Stimulated activated CD4-positive, alpha-beta T cell treated with anti-CD3 and anti-CD28 coated beads, Interleukin-2, amount 100 ng/mL, for 4 hours (primary cell): ENCODE measurements at regions not wholly inside any gene's neighbourhood (a gene's known extent, or its start where the extent isn't known, plus 50 kb on each side); places are given as distances from the start of the nearest gene placed in this dataset.
"Not testable (repeated sequence)": the region's sequence is repeated elsewhere in the genome, so short reads cannot be mapped to it uniquely, and the experiment has no call there.

Source experiments
- DNase-seq: peaks from one replicate; pipeline ENCODE4 v3.0.0-alpha.2; 2020; ENCODE audit warnings: low read depth

DNA sequence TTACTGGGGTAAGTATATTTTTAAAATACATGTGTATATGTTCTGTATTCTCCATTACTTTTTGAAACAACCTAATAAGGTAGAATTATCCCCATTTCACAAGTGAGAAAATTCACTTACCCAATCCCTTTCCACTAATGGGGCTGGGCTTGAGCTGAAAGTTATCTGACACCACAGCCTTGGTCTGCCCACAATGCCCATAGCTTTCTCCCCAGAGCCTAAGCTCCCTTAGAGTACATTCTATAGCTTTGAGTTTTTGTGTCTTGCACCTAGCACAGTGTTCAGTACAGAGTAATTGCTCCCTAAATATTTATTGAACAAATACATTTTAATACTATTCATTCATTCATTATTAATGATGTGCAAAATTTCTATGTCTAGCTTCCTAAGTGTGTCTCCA, 152.7 kb upstream of the RUNX1 start:
- no peak for DNase-seq

DNA sequence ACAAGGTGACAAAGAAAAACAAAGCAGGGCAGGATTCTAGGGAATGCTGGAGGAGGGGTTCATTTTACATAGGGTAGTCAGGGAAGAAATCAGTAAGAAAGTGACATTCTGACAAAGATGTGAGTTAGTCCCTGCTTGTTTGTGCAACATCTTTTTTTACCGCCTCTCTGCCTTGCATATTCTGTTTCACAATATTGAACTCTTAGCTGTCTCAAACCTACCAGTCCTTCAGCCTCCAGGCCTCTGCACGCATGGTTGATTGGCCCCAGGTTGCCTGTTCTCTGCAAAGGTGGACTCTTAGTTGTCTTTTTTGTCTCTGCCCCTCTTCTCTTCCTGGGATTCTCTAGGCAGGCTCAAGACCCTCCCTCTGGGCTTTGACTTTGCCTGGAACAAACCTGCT, 152.2 kb upstream of the RUNX1 start:
- DNase-seq: no peak

DNA sequence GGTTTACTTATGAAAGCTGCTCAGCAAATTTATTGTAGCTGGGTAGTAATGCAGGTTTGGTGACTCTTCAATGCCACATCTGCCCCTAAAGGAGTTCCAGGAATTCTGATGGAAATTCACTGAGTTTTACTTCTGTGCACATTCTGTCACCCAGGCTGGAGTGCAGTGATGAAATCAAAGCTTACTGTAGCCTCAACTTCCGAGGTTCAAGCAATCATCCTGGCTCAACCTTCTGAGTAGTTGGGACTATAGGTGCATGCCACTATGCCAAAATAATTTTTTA, 150.6 kb upstream of the RUNX1 start:
- no peak for DNase-seq

DNA sequence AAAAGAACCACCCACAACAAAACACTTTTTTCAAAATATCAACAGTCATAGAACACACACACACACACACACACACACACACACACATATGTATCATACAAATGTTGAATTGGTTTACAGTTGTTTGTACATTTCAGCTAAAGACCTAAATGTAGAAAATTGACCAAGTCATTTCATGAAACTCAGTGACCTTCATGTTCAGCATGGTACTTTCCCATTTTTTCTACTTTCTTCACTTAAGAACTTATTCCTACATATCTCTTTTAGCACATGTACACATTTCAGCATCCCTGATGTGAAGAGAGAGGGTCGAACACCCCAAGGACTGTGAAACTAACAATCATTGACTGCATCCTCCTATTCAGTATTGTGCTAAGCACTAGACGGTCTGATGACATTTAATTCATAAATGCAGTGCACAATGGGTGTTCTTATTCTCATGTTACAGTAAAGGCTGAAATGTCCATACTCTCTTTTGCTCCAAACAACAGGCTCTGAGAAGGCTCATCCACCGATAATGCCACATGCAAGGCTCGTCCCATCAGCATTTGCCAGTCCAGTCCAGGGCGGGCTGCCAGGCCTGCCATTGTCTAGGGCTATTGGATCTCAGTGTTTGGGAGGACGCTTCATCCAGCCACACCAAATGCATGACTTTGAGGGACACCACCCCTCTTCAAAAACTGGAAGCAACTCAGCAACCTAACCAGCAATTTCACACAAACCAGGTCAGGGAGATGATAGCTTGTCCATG, 150.1 kb upstream of the RUNX1 start:
- no peak for DNase-seq

DNA sequence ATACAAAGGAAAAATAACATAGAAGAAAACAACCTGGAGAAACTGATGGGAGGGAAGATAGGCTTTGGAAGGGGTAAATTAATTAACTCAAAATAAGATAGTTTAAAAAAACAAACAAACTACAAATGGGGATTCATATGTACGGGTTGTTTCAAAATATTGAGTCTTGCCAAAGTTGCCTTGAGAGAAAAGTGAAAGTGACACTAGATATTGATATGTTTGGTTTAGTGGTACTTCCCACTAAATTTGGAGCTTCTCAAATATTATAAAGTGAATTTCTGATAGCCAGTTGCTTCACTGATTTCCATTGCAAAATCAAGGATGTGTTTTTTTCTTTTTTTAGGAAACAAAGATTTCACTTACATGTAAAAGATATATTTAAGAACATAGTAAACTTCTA, 149.5 kb upstream of the RUNX1 start:
- no peak for DNase-seq

DNA sequence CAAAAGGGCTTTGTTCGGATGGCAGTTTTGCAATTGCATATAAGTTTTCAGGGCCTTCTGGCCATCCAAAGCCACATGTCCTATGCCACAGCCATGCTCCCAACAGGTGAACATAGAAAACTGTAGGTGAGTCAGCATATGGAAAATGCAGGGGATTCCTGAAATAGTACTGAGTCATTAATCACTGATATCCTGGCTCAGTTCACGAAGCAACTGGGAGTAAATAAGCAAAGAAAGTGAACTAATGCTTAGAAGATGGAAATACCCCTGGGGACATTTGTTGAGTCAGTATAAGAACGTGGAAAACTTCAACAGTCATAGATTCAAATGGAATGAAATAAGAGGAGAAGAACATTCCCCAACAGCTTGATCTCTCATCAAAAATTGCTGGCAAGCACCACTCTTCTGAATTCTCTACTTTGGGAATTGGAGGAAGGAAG, 148.9 kb upstream of the RUNX1 start:
- no peak for DNase-seq

DNA sequence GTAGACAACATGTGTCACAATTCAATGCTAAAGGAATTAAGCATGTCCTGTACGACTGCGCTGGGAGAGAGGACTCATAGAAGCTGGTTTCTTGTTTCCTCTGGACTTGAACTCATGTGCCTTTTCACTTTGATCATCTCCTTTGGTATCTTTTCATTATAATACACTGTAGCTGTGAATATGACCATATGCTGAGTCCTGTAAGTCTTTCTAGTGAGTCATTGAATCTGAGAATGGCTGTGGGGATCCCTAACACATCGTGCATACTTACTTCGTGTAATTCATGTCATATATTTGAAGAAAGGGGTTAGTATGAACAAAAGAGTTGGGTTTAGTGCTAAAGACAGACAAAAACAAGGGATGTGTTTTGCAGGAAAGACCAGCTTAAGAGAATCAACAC, 148.1 kb upstream of the RUNX1 start:
- no peak for DNase-seq

DNA sequence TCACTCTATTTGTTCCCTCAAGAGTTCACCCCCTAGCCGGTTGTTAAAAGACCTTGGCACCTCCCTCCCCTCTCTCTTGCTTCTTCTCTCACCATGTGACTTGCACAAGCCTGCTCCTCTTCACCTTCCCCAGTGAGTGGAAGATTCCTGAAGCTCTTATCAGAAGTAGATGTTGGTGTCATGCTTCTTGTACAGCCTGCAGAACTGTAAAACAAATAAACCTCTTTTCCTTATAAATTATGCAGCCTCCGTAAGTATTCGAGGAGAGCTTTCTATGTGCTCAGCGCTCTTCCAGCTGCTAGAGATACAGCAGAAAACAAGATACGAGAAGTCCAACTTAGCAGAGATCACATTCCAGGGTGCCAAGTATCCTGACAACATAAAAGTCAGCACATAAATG, 147.0 kb upstream of the RUNX1 start:
- DNase-seq: no peak

DNA sequence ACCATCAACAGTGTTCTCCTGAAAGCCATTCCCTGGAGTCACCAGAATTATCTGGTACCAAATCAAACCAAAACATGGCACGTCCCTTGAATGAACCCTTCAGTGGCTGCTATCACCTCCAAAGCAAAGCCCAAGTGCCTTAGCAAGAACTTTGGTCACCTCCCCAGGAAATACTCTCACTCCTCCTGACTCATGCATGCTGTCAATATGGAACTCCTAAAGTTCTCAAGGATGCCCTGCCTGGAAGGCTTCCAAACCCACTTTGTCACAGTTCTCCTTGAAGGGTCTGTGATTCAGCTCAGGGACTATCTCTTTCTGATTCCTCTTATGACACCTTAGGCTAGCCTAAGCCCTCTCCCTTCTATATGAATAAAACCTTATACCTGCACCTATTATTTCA, 146.1 kb upstream of the RUNX1 start:
- DNase-seq: no peak

DNA sequence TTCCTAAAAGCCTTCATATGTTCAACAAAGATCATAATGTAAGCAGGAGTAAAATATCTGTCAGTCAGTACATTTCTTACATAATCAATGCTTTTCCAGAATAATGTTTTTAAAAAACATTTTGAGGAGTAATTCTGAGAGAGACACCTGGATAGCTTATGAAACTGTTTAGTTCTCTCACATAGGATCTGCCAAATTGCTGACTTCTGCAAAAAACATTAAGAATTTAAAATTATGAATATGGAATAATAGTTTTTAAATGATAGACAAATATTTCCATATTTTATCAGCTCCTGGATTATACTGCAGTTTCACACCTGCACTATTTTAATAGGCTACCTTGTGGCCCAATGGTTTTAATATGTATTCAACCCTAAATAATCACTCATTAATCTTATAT, 142.7 kb upstream of the RUNX1 start:
- no peak for DNase-seq

DNA sequence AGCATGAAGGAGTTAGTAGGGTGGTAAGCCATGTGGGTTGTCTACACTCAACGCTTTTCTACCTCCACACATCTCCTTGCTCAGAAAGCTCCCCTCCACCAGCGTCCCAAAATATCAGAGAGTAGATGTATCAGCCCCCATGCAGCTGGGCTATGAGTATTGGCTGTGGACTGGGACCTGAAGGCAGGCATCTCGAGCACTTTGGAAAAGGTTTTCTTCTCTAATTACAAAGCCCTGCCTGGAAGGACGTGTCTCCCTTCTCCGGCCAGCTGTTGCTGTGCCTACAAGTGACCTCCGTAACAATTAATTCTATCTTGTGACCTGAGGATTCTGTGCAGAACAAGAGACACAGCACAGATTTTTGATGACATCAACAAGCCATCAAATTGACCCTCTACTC, 142.0 kb upstream of the RUNX1 start:
- no peak for DNase-seq

DNA sequence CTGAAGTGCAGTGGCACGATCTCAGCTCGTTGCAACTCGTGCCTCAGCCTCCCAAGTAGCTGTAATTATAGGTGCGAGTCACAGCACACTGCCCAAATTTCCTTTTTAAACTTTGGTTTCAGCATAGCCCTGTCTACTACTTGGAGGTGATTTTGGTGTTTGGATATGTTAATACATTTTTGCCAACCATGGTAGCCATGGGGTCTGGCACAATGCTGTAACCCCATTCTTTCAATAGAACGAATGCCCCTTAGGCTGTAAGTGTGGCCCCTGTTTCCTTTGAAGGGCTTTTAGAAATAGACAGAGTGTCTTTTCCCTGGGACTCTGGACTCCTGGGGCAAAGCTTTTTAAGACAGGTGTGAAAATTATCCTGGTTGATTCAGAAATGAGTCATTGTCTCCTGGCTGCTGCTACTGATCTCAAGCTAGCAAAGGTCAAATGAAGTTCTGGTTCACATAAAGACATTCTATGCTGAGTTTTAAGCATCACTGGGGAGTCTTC, 141.1 kb upstream of the RUNX1 start:
- DNase-seq: no peak

DNA sequence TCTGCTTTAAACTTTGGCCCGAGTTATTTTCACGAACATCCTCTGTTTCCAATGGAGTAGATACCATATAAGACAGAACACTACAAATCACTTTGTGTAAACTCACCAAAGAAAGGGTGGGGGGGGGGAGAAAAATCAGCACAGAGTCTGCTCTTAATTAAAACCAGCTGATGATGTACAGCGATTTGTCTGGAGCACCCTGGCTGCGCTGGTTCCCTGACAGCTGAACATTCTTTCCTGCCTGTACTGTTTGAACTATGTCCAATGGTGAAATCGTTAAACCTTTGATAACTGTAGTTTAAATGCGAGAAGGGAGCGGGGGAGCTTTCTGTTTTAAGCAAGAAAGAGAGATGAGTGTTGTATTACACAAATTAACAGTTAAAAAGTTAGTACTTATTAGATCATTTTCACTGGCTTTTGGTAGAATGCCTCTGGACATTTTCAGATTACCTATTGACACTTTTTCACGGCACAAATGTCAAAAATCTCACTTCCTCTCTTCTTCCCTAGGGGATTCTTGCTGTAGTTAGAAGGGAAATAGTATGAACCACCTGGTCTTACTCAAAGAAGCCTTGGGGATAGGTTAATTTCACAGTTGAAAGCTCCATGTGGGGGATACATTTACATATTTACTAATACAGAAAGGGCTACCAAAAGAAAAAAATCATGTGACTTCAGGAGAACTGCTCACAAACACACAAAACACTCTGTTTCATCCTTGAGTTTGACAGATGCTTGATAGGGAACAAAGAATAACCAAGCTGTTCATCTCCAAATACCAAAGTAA, 140.2 kb upstream of the RUNX1 start:
- DNase-seq: no peak

DNA sequence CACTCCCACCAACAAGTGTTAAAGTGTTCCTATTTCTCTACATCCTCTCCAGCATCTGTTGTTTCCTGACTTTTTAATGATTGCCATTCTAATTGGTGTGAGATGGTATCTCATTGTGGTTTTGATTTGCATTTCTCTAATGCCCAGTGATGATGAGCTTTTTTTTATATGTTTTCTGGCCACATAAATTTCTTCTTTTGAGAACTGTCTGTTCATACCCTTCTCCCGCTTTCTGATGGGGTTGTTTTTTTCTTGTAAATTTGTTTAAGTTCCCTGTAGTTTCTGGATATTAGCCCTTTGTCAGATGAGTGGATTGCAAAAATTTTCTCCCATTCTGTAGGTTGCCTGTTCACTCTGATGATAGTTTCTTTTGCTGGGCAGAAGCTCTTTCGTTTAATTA, 134.3 kb upstream of the RUNX1 start:
- DNase-seq: not testable (repeated sequence)

DNA sequence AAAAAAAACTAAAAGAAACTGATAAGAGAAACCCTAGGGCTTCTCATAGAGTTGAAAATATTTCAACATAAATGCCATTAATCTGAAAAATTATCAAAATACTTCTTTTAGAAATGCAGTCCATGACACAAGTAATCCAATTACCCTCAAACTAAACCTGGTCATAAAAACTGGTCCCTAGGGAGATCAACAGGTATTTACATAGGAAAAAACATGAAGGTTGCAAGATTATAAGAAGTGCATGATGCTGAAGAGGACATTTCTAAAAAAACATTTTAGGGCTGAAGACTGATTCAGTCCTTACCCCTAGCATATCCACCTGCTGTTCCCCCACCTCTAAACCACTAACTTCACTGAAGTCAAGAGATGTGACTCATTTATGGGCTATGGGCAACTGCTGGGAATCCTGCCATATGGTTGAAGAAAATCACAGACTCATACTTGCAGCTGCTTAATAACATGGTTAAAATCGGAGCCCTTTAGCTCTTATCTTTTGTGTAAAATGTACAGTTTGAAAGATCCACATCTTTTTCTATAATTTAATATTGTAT, 131.0 kb upstream of the RUNX1 start:
- no peak for DNase-seq

DNA sequence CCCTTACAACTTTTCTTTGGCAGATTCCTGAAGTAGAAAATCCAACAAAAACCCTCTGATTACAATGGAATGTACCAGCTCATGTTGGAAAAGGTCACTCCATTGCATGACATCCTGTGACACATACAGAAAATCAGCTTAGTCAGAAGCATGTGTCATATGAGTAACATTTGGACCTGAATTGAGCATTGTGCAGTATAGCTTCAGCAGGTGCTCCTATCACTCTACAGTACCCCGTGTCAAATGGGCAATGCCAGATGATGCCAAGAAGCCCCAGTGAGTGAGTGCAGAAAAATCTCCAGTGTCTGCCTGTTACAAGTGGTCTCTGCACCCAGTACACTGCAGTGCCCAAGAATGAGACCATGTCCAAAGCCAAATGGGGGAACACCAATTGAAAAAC, 129.7 kb upstream of the RUNX1 start:
- DNase-seq: no peak

DNA sequence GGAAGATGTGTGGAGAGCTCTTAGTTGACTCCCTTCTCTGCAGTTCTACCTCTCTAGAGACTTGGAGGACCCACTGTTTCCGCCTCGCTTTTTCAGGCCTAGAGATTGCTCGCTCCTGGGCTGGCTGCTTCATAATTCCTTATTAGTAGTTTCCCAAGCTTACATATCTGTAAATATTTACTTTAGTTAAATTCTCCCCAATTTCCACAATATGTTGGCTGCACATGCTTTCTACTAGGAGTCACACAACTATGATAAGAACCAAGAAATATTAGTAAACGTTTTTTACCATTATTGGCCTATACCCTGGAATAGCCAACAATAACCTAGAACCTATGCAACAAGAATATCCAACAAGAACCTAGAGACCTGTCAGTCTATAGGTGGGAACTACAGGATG, 129.0 kb upstream of the RUNX1 start:
- DNase-seq: no peak

DNA sequence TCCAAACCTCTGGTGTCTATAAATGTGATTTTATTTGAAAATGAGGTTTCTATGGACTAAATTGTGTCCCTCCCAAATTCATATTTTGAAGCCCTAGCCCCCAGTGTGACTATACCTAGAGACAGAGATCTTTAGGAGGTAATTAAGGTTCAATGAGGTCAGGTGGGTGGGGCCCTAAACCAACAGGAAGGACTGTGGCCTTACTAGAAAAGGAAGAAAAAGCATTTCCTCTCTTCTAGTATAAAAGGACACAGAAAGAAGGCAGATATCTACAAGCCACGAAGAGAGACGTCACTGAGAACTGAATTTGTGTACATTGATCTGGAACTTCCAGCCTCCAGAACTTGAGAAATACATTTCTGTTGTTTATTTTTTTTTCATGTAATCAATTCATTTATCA, 123.1 kb upstream of the RUNX1 start:
- no peak for DNase-seq

DNA sequence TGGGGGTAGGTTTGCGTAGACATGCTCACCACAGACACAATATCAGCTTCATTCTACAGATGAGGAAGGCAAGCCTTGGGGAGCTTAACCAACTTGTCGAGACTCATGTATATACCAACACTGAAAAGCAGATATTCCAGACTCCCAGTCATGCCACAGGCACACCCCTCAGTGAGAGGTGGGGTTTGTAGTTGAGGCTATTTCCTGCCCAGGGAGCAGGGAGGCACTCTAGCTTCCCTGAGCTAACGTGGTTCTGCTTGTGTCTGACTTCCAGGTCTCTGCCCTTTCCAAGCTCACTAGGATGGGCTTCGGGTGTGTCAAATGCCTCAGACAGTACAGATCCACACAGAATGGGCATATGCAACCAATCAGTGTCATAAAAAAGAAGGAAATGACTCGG, 122.3 kb upstream of the RUNX1 start:
- no peak for DNase-seq

DNA sequence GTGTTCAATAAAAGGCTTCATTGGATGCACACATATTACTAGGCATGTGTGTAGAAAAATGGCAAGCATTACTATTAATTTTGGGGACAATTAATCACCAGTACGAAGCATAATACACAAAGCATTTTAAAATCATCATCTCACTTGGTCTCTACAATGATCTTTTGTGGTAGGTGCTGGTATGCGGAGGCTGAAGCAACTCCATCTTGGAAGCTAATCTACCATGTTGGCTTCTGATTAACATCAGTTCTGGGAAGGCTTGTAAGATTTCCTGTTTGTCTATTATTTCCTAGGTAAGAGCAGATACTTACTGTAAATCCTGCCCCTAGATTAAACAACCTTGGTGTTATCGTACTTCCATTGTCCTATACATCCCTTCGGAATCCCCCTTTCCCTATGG, 121.7 kb upstream of the RUNX1 start:
- no peak for DNase-seq

DNA sequence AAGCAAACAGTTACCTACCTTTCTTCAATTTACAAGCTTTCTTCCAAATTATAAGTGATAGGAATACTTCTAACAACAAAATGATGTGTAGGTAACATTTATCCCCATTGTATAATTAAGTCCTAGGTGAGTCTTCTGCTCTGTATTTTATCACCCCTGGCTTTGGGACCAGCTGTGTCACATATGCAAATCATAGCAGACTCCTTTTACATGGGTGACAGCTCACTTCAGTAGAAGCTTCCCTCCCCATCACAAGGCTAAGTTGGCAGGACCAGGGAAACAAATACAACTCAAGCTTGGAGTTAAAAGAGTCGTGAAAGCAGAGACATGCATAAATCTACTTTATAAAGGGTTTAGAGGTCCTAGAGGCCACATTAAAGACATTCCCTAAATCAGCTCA, 121.1 kb upstream of the RUNX1 start:
- DNase-seq: no peak

DNA sequence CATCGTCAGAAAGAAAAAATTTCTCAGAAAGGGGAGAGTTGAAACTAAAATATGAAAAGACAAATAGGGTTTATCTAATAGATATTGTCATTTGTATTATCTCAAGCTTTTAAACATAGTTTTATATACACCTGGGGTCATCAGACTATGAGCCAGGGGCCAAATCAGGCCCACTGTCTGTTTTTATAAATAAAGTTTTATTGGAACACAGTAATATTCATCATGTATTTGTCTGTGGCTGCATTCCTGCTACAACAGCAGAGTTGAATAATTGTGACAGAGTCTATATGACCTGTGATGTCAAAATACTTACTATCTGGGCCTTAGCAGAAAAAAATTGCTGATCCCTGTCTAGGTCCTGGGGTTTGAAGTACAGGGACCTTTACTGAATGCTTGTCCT, 120.5 kb upstream of the RUNX1 start:
- no peak for DNase-seq

DNA sequence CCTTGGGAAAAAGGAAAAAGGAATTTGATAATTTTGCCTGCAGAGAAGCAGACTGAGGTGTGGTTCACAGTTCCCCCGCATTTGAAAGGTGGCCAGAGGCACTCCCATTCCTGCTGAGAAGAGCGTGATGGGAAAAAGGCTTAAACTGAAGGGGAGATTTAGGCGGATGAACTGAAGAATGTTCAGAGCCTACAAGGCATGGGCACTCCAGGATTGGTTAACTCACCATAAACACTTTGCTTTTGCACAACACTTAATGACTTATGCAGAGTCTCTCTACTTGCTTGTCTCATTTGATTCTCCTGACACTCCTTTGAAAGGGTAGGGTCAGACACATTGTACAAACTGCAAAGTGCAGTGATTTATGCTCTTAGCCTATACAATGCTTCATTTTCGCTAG, 119.6 kb upstream of the RUNX1 start:
- DNase-seq: no peak
